ENCODE measurements at regions not wholly inside any gene's neighbourhood (a gene's known extent, or its start where the extent isn't known, plus 50 kb on each side); places are given as distances from the start of the nearest gene placed in this dataset.

DNA sequence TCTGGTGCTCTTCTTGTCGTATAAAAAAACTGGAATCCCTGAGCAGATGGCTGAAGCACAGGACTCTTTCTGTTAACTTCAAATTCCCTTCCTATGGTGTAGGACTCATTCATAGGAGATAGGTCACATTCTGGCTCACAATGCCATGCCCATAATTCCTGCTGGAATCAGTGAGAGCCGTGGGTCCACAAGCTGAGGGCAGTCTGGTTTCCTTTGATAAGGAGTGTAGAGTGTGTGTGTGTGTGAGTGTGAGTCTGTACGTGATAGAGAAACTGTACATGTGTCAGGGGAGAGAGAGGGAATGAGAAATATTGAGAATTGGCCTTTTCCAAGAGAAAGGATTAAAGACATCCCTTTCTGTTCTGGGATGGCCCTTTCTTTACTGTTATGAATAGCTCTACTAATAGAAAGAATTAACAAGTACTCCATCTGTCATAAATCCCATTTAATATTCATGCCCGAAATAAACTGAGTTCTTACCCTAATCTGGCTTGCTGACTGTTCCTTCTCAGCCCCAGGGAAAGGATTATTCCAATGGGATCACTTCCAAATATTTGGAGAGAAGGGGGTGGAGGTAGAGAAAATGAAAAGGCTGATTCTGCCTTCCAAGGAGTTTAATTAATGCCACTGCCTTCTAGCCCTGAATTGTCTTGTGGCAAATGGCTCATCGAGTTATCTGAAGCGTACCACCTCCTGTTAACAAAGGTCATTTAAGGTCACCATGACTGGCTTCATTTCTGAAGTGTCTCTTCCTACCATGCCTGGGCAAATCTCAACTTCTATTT lies 79.0 kb downstream of the TMX1 start:
- H3K4me1 Mint-ChIP-seq (ENCODE audit: unreplicated experiment): no peaks in the 10 kb centered on the region
- H3K4me3 Mint-ChIP-seq (ENCODE audit: unreplicated experiment): no peak overlapping the region
- DNase-seq (ENCODE audit: low spot score): no peak
- no peaks in the 10 kb centered on the region for H3K36me3 Mint-ChIP-seq (ENCODE audit: low read depth, unreplicated experiment)
- TF ChIP-seq, protein P1, sequence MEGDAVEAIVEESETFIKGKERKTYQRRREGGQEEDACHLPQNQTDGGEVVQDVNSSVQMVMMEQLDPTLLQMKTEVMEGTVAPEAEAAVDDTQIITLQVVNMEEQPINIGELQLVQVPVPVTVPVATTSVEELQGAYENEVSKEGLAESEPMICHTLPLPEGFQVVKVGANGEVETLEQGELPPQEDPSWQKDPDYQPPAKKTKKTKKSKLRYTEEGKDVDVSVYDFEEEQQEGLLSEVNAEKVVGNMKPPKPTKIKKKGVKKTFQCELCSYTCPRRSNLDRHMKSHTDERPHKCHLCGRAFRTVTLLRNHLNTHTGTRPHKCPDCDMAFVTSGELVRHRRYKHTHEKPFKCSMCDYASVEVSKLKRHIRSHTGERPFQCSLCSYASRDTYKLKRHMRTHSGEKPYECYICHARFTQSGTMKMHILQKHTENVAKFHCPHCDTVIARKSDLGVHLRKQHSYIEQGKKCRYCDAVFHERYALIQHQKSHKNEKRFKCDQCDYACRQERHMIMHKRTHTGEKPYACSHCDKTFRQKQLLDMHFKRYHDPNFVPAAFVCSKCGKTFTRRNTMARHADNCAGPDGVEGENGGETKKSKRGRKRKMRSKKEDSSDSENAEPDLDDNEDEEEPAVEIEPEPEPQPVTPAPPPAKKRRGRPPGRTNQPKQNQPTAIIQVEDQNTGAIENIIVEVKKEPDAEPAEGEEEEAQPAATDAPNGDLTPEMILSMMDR (IDR thresholded peaks at IDR 0.05; ENCODE audit: unreplicated experiment): no peak
- no peak overlapping the region for H3K27ac Mint-ChIP-seq (ENCODE audit: unreplicated experiment)
- no peaks in the 10 kb centered on the region for H3K27me3 Mint-ChIP-seq (ENCODE audit: unreplicated experiment)
- no peaks in the 10 kb centered on the region for H3K9me3 Mint-ChIP-seq (ENCODE audit: unreplicated experiment)

DNA sequence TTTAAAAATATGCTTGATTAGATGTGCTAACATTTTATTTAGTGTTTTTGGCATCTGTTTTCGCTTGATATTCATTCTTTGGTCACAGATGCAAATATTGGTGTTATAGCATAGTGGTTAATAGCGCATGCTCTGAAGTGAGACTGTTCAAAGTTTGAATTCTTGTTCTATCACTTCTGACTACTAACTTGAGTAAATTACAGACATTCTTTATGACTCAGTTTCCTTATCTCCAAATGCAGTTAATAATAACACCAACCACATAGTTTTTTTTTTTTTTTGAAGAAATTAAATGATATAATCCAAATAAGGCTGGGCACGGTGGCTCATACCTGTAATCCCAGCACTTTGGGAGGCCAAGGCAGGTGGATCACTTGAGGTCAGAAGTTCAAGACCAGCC lies 81.0 kb downstream of the TMX1 start:
- Mint-ChIP-seq H3K4me3 (ENCODE audit: unreplicated experiment) (no peak overlapping the region), H3K4me1 (ENCODE audit: unreplicated experiment) (no peaks in the 10 kb centered on the region), H3K27ac (ENCODE audit: unreplicated experiment) (no peak overlapping the region), H3K9me3 (ENCODE audit: unreplicated experiment) (no peaks in the 10 kb centered on the region), H3K36me3 (ENCODE audit: low read depth, unreplicated experiment) (no peaks in the 10 kb centered on the region), H3K27me3 (ENCODE audit: unreplicated experiment) (no peaks in the 10 kb centered on the region)
- DNase-seq (ENCODE audit: low spot score): no peak
- TF ChIP-seq, protein P1 (IDR thresholded peaks at IDR 0.05; ENCODE audit: unreplicated experiment): no peak

DNA sequence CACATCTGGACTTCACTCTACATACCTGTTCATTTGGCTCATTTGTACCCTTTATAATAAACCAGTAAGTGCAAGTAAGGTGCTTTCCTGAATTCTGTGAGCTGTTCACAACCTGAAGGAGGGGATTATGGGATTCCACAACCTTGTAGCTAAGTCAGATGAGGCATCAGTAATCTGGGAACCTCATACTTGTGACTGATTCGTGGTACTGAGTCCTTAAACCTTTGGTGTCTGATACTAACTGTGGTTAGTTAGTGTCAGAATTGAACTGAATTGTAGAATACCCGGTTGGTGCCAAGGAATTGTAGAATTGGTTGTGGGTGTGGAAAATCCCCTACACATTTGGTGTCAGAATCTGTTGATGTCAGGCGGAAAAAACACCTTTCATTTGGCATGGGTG lies 83.4 kb downstream of the TMX1 start:
- H3K9me3 Mint-ChIP-seq (ENCODE audit: unreplicated experiment): no peaks in the 10 kb centered on the region
- no peaks in the 10 kb centered on the region for H3K27me3 Mint-ChIP-seq (ENCODE audit: unreplicated experiment)
- no peak for DNase-seq (ENCODE audit: low spot score)
- H3K4me1 Mint-ChIP-seq (ENCODE audit: unreplicated experiment): peaks cover 8% of the 10 kb centered on the region
- no peak overlapping the region for H3K4me3 Mint-ChIP-seq (ENCODE audit: unreplicated experiment)
- no peaks in the 10 kb centered on the region for H3K36me3 Mint-ChIP-seq (ENCODE audit: low read depth, unreplicated experiment)
- TF ChIP-seq, protein P1 (IDR thresholded peaks at IDR 0.05; ENCODE audit: unreplicated experiment): no peak
- H3K27ac Mint-ChIP-seq (ENCODE audit: unreplicated experiment): no peak overlapping the region

DNA sequence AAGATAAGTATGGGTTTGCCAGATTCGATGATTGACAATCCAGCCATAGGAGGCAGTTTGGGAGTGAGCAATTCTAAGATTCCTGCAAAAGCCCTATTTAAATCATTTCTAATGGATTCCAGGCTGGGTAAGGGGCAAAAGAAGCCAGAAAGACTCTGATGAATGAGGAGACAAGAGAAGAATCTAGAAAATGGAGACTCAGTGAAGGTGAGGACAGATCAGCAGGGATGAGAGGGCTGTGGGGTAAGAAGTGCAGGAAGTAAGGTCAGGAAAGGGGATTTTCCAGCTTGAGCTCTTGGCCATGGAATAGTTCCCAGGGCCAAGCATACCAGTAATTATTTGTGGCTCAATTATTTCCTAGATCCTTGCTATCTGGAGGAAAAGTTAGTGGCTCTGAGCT lies 87.3 kb downstream of the TMX1 start:
- H3K9me3 Mint-ChIP-seq (ENCODE audit: unreplicated experiment): no peaks in the 10 kb centered on the region
- H3K4me3 Mint-ChIP-seq (ENCODE audit: unreplicated experiment): no peak overlapping the region
- H3K27me3 Mint-ChIP-seq (ENCODE audit: unreplicated experiment): no peaks in the 10 kb centered on the region
- H3K36me3 Mint-ChIP-seq (ENCODE audit: low read depth, unreplicated experiment): no peaks in the 10 kb centered on the region
- peaks cover 8% of the 10 kb centered on the region for H3K4me1 Mint-ChIP-seq (ENCODE audit: unreplicated experiment)
- no peak for DNase-seq (ENCODE audit: low spot score)
- TF ChIP-seq, protein P1 (IDR thresholded peaks at IDR 0.05; ENCODE audit: unreplicated experiment): no peak
- no peak overlapping the region for H3K27ac Mint-ChIP-seq (ENCODE audit: unreplicated experiment)

DNA sequence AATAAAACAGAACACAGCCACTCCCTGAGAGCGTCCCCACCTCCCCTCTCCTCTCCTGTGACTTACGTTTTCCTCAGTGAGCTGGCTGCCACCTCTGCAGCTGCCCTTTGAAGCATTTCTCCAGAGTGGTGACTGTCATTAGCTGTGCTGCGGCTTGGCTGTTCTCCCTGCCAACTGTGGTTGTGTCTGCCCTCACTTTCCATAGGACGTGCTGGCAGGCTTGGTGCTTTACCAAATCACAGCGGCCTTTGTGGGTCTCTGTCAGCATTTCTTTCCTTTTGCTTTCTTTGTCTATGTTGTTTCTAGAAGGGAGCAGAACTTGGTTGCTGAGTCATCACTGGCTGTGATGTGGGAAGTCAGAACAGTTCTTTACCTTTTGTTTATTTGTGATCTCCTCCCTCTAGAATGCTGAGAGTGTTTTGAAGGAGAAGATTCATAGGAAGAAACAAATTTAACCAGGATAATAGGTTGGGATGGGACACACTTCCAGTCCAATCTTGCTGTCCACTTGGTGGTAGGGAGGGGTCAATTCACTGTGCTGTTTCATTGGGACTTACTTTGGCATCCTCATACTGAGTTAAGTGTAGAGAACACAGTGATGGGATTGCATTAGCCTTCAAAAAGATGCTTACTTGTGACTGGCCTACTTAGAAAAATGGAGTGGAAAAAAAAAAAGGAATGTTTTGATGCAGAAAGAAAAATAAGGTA lies 88.2 kb downstream of the TMX1 start:
- peaks cover 8% of the 10 kb centered on the region for H3K4me1 Mint-ChIP-seq (ENCODE audit: unreplicated experiment)
- H3K27ac Mint-ChIP-seq (ENCODE audit: unreplicated experiment): no peak overlapping the region
- no peak for DNase-seq (ENCODE audit: low spot score)
- no peaks in the 10 kb centered on the region for H3K27me3 Mint-ChIP-seq (ENCODE audit: unreplicated experiment)
- H3K36me3 Mint-ChIP-seq (ENCODE audit: low read depth, unreplicated experiment): no peaks in the 10 kb centered on the region
- TF ChIP-seq, protein P1 (IDR thresholded peaks at IDR 0.05; ENCODE audit: unreplicated experiment): no peak
- H3K4me3 Mint-ChIP-seq (ENCODE audit: unreplicated experiment): no peak overlapping the region
- H3K9me3 Mint-ChIP-seq (ENCODE audit: unreplicated experiment): no peaks in the 10 kb centered on the region

Data from endothelial cell (in vitro differentiated cells).